ENCODE measurements at regions not wholly inside any gene's neighbourhood (a gene's known extent, or its start where the extent isn't known, plus 50 kb on each side); places are given as distances from the start of the nearest gene placed in this dataset.

DNA sequence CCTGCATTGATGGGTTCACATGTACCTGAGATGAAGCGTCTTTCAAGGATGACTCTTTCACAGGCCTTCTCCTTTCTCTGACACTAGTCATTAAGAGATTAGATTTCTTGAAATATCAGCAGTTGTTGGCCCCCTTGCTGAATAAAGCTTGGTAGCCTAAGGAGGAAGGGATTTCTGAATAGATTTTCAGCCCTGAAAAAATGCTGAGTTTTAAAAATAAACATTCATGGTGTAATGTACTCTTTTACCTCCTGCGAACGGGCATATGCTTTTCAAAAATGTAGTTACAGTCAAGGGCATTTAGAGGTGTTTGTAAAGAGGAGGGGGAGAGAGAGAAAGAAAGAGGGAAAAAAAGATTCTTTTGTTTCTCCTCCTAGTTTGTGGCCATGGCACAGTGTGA is 222.7 kb downstream of the SOX4 start:
- WGBS = 95% methylated on average over 3 of the region's 3 CpGs
- TF ChIP-seq, protein P1, sequence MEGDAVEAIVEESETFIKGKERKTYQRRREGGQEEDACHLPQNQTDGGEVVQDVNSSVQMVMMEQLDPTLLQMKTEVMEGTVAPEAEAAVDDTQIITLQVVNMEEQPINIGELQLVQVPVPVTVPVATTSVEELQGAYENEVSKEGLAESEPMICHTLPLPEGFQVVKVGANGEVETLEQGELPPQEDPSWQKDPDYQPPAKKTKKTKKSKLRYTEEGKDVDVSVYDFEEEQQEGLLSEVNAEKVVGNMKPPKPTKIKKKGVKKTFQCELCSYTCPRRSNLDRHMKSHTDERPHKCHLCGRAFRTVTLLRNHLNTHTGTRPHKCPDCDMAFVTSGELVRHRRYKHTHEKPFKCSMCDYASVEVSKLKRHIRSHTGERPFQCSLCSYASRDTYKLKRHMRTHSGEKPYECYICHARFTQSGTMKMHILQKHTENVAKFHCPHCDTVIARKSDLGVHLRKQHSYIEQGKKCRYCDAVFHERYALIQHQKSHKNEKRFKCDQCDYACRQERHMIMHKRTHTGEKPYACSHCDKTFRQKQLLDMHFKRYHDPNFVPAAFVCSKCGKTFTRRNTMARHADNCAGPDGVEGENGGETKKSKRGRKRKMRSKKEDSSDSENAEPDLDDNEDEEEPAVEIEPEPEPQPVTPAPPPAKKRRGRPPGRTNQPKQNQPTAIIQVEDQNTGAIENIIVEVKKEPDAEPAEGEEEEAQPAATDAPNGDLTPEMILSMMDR (IDR thresholded peaks at IDR 0.05) = no peak
- TF ChIP-seq POLR2A (IDR thresholded peaks at IDR 0.05; ENCODE audit: low read depth) (no peak), POLR2AphosphoS5 (IDR thresholded peaks at IDR 0.05) (no peak), EP300 (IDR thresholded peaks at IDR 0.05) (no peak)
- peaks cover 0 to 10% (median 4%) of the 10 kb centered on the region in 4 donors for H3K4me1 ChIP-seq
- H3K9me3 ChIP-seq = no peaks in the 10 kb centered on the region
- H3K36me3 ChIP-seq = no peaks in the 10 kb centered on the region
- H3K27me3 ChIP-seq = no peaks in the 10 kb centered on the region
- no peak overlapping the region for H3K27ac ChIP-seq (replicated peaks in 1 of 4)
- no peak for DNase-seq (ENCODE audit: extremely low spot score)
- H3K4me3 ChIP-seq = no peak overlapping the region
- intact Hi-C loops (cut with DNase I) = no loop called here

DNA sequence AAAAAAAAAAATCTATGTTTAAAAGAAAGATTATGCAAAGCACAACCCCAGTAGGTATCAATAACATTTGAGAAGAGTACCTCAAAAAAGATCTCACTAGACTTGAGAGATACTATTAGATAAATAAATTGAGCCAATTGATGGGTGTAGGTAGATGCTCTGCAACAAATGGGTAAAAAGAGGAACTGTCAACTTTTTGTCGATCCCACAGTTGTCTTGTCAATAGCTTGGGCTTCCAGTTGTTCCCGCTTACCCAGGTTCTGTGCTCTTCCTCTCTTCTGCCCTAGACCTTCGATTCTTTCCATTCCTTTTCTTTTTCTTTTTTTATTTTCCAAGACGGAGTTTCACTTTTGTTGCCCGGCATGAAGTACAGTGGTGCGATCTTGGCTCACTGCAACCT is 226.9 kb downstream of the SOX4 start:
- no peak overlapping the region for H3K4me3 ChIP-seq
- 96% methylated on average over 6 of the region's 6 CpGs for WGBS
- TF ChIP-seq POLR2A (IDR thresholded peaks at IDR 0.05; ENCODE audit: low read depth) = no peak
- TF ChIP-seq, protein P1 (IDR thresholded peaks at IDR 0.05) = no peak
- no peak for TF ChIP-seq POLR2AphosphoS5 (IDR thresholded peaks at IDR 0.05)
- TF ChIP-seq EP300 (IDR thresholded peaks at IDR 0.05) = no peak
- DNase-seq (ENCODE audit: extremely low spot score) = no peak
- H3K4me1 ChIP-seq = peaks cover 0 to 11% (median 0%) of the 10 kb centered on the region in 4 donors
- H3K27me3 ChIP-seq = no peaks in the 10 kb centered on the region
- no peak overlapping the region for H3K27ac ChIP-seq (replicated peaks in 1 of 4)
- no peaks in the 10 kb centered on the region for H3K36me3 ChIP-seq
- intact Hi-C loops (cut with DNase I) = no loop called here
- no peaks in the 10 kb centered on the region for H3K9me3 ChIP-seq

DNA sequence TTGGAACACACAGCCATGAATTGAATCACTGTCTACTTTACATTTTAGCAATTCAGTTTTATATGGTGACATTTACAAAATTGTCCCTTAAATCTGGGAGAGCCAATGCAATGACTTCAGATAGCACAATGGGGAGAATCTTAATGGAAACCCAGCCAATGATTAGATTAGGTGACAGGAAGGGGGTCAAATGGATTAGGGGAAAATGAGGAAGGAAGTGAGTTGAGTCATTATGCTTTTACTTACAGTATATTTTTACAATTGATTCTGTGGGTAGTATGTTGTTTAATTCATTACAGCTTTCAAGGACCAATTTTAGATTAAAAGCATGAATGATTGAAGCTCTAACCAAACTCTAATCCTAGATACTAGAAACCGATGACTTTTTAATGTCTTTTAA is 229.8 kb downstream of the SOX4 start:
- Histone ChIP-seq H3K9me3 (no peaks in the 10 kb centered on the region), H3K27me3 (no peaks in the 10 kb centered on the region), H3K27ac (replicated peaks in 1 of 4) (no peak overlapping the region), H3K36me3 (no peaks in the 10 kb centered on the region), H3K4me3 (no peak overlapping the region), H3K4me1 (peaks cover 0 to 14% (median 7%) of the 10 kb centered on the region in 4 donors)
- intact Hi-C loops (cut with DNase I) = no loop called here
- DNase-seq (ENCODE audit: extremely low spot score) = no peak
- TF ChIP-seq POLR2A (IDR thresholded peaks at IDR 0.05; ENCODE audit: low read depth) (no peak), EP300 (IDR thresholded peaks at IDR 0.05) (no peak)
- TF ChIP-seq, protein P1 (IDR thresholded peaks at IDR 0.05) = no peak
- 36% methylated on average over 1 of the region's 1 CpG for WGBS

DNA sequence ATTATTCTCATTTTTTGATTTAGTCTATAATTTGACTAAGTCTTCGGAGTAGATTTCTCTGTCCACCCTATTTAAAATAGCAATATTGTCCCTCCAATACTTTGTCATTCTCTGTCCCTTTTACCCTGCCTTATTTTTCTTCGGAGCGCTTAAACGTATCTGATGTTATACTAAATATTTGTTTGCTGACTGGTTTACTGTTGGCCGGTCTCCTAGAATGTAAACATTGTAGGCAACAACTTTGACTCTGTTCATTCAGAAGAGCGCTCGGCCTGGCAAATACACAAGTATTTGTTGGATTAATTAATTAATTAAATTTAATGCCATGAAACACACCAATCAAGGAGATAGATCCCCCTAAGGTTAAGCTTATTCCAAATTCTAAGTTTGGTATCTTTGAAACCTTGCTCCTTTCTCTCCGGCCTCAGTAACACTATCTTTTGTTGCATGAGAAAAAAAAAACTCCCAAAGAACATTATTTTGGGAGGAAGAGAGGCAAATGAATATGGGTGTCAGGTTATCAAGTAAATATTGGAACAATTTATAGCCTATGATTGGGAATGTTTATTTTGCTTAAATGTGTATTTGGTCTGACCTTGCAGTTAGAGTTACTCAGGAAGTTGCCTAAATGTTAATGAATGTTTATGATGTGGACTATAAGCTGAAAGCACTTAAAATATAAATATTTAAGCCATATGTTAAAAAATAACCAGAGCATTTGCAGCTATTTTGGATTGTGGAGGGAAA is 231.1 kb downstream of the SOX4 start:
- TF ChIP-seq EP300 (IDR thresholded peaks at IDR 0.05) (no peak), POLR2AphosphoS5 (IDR thresholded peaks at IDR 0.05) (no peak), POLR2A (IDR thresholded peaks at IDR 0.05; ENCODE audit: low read depth) (no peak)
- TF ChIP-seq, protein P1 (IDR thresholded peaks at IDR 0.05) = no peak
- 85% methylated on average over 8 of the region's 8 CpGs for WGBS
- H3K27ac ChIP-seq (replicated peaks in 1 of 4) = no peak overlapping the region
- H3K4me1 ChIP-seq = peaks cover 0 to 26% (median 19%) of the 10 kb centered on the region in 4 donors
- intact Hi-C loops (cut with DNase I) = no loop called here
- no peaks in the 10 kb centered on the region for H3K27me3 ChIP-seq
- DNase-seq (ENCODE audit: extremely low spot score) = no peak
- no peaks in the 10 kb centered on the region for H3K36me3 ChIP-seq
- no peaks in the 10 kb centered on the region for H3K9me3 ChIP-seq
- H3K4me3 ChIP-seq = no peak overlapping the region

DNA sequence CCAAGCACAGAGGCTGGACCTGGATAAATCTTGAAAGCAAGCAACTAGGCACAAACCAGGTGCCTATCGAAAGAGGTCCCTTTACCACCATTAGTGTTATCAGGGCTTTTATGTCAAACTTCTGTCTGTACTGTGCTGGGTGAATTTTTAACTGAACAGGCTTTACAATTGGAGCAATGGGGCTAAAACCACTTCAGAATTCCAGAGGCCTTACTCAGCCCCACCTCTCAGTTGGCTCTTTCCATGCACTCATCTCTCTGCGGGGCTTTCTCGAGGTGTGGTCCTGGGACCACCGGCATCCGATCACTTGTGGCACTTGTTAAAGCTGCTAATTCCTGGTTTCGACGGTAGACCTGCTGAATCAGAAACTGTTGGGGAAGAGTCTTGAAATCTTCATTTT is 232.5 kb downstream of the SOX4 start:
- no peaks in the 10 kb centered on the region for H3K36me3 ChIP-seq
- 89% methylated on average over 7 of the region's 7 CpGs for WGBS
- H3K27ac ChIP-seq (replicated peaks in 1 of 4) = no peak overlapping the region
- no peaks in the 10 kb centered on the region for H3K9me3 ChIP-seq
- no peak overlapping the region for H3K4me3 ChIP-seq
- H3K27me3 ChIP-seq = no peaks in the 10 kb centered on the region
- TF ChIP-seq EP300 (IDR thresholded peaks at IDR 0.05) (no peak), POLR2A (IDR thresholded peaks at IDR 0.05; ENCODE audit: low read depth) (no peak), POLR2AphosphoS5 (IDR thresholded peaks at IDR 0.05) (no peak)
- TF ChIP-seq, protein P1 (IDR thresholded peaks at IDR 0.05) = no peak
- no peak for DNase-seq (ENCODE audit: extremely low spot score)
- peaks cover 0 to 33% (median 29%) of the 10 kb centered on the region in 4 donors for H3K4me1 ChIP-seq
- intact Hi-C loops (cut with DNase I) = no loop called here

Measured in esophagus muscularis mucosa (tissue), 4 donors.